Lower lobe of right lung (tissue), 2 donors: ENCODE measurements at regions not wholly inside any gene's neighbourhood (a gene's known extent, or its start where the extent isn't known, plus 50 kb on each side); places are given as distances from the start of the nearest gene placed in this dataset.

Source experiments
- ATAC-seq, 2 donors: fragments of 200-7000 bp; cut with Tn5 transposase; one replicate each; pipeline ENCODE4 v1.9.1; 2020 to 2022; ENCODE audit warnings: mild to moderate bottlenecking in 2 of 2, moderate library complexity in 2 of 2
- DNase-seq: peaks from one replicate; pipeline ENCODE4 v3.0.0-alpha.2; 2020
- H3K27ac ChIP-seq: fragments of 200-600 bp; one replicate; pipeline ENCODE4 v1.8.0; 2022
- H3K27me3 ChIP-seq: fragments of 200-600 bp; one replicate; pipeline ENCODE4 v1.8.0; 2022; ENCODE audit warnings: low read depth
- H3K36me3 ChIP-seq: fragments of 200-600 bp; one replicate; pipeline ENCODE4 v1.8.0; 2022; ENCODE audit warnings: mild to moderate bottlenecking
- H3K4me1 ChIP-seq: fragments of 200-600 bp; one replicate; pipeline ENCODE4 v1.8.0; 2022
- H3K4me3 ChIP-seq: fragments of 200-600 bp; one replicate; pipeline ENCODE4 v1.8.0; 2022; ENCODE audit warnings: mild to moderate bottlenecking
- H3K9me3 ChIP-seq: fragments of 200-600 bp; one replicate; pipeline ENCODE4 v1.8.0; 2022
- CTCF ChIP-seq: fragments of 200-600 bp; IDR thresholded peaks from one replicate; pipeline ENCODE4 v1.8.0; 2022; ENCODE audit warnings: antibody characterized with exemption, mild to moderate bottlenecking
- intact Hi-C: fragments of 100-400 bp; cut with DNase I; formaldehyde crosslinking; loops from one replicate; pipeline ENCODE4 v1.11.0; 2022
- donor health status: DM: no; HTN: yes; CAD: no; lungs with severe emphysema.

GRCh38 chr10:128661404-128662197 lies 535.4 kb upstream of the MKI67 start:
- intact Hi-C loops, result no loop called here
- H3K27ac ChIP-seq, result no peak overlapping the region
- peaks cover 6% of the 10 kb centered on the region for H3K9me3 ChIP-seq
- H3K36me3 ChIP-seq, result no peaks in the 10 kb centered on the region
- DNase-seq, result no peak
- H3K4me1 ChIP-seq, result no peaks in the 10 kb centered on the region
- H3K27me3 ChIP-seq, result no peaks in the 10 kb centered on the region
- no peak for ATAC-seq
- no peak overlapping the region for H3K4me3 ChIP-seq
- TF ChIP-seq CTCF, result no peak

GRCh38 chr10:128662520-128662919 lies 536.3 kb upstream of the MKI67 start:
- intact Hi-C loops, result no loop called here
- no peaks in the 10 kb centered on the region for H3K27me3 ChIP-seq
- H3K4me3 ChIP-seq, result no peak overlapping the region
- H3K9me3 ChIP-seq, result peaks cover 6% of the 10 kb centered on the region
- DNase-seq (no peak), ATAC-seq (no peak)
- no peaks in the 10 kb centered on the region for H3K4me1 ChIP-seq
- TF ChIP-seq CTCF, result no peak
- no peaks in the 10 kb centered on the region for H3K36me3 ChIP-seq
- H3K27ac ChIP-seq, result no peak overlapping the region

- Histone ChIP-seq H3K4me3 (no peak overlapping the region), H3K9me3 (peaks cover 6% of the 10 kb centered on the region), H3K27me3 (no peaks in the 10 kb centered on the region), H3K4me1 (no peaks in the 10 kb centered on the region), H3K36me3 (no peaks in the 10 kb centered on the region), H3K27ac (no peak overlapping the region)
- ATAC-seq (no peak), DNase-seq (no peak)
- intact Hi-C loops, result no loop called here
- TF ChIP-seq CTCF, result no peak
Measured at GRCh38 chr10:128664729-128665128, 538.5 kb upstream of the MKI67 start.

GRCh38 chr10:128675405-128675804 lies 549.2 kb upstream of the MKI67 start:
- H3K4me1 ChIP-seq, result no peaks in the 10 kb centered on the region
- DNase-seq (no peak), ATAC-seq (no peak)
- no peaks in the 10 kb centered on the region for H3K9me3 ChIP-seq
- no peak overlapping the region for H3K27ac ChIP-seq
- no peak overlapping the region for H3K4me3 ChIP-seq
- H3K36me3 ChIP-seq, result no peaks in the 10 kb centered on the region
- intact Hi-C loops, result no loop called here
- no peak for TF ChIP-seq CTCF
- H3K27me3 ChIP-seq, result peaks cover 7% of the 10 kb centered on the region

GRCh38 chr10:128680116-128680515 lies 553.9 kb upstream of the MKI67 start:
- no peak for ATAC-seq
- intact Hi-C loops, result no loop called here

More at GRCh38 chr10:128680116-128680515, 553.9 kb upstream of the MKI67 start:
- no peak for TF ChIP-seq CTCF
- no peak overlapping the region for H3K27ac ChIP-seq
- no peaks in the 10 kb centered on the region for H3K4me1 ChIP-seq
- H3K27me3 ChIP-seq, result peaks cover 8% of the 10 kb centered on the region
- DNase-seq, result no peak
- no peaks in the 10 kb centered on the region for H3K9me3 ChIP-seq
- H3K36me3 ChIP-seq, result no peaks in the 10 kb centered on the region
- H3K4me3 ChIP-seq, result no peak overlapping the region
